ENCODE measurements at regions not wholly inside any gene's neighbourhood (a gene's known extent, or its start where the extent isn't known, plus 50 kb on each side); places are given as distances from the start of the nearest gene placed in this dataset.

GRCh38 chr15:100725121-100726069 is 123.0 kb downstream of the ASB7 start:
- Histone ChIP-seq H3K79me2 (ENCODE audit: low read length) (no peaks in the 10 kb centered on the region), H3K9me3 (ENCODE audit: low read length) (no peaks in the 10 kb centered on the region), H3K9ac (ENCODE audit: low read length) (no peak overlapping the region), H3K4me2 (ENCODE audit: low read depth, low read length, poor library complexity, severe bottlenecking) (no peak overlapping the region), H3K27me3 (ENCODE audit: low read length) (no peaks in the 10 kb centered on the region), H3K4me1 (ENCODE audit: low read length) (no peaks in the 10 kb centered on the region), H4K20me1 (ENCODE audit: insufficient read depth, low read depth, low read length) (no peaks in the 10 kb centered on the region), H3K4me3 (ENCODE audit: low read length) (no peak overlapping the region), H3K27ac (ENCODE audit: low read length) (no peak overlapping the region), H3K36me3 (ENCODE audit: insufficient read depth, low read length) (no peaks in the 10 kb centered on the region), H3K9me2 (replicated peaks; ENCODE audit: insufficient read depth, low read length) (no peaks in the 10 kb centered on the region), H2AFZ (ENCODE audit: low read length) (no peak overlapping the region)
- no peak for DNase-seq

DNA sequence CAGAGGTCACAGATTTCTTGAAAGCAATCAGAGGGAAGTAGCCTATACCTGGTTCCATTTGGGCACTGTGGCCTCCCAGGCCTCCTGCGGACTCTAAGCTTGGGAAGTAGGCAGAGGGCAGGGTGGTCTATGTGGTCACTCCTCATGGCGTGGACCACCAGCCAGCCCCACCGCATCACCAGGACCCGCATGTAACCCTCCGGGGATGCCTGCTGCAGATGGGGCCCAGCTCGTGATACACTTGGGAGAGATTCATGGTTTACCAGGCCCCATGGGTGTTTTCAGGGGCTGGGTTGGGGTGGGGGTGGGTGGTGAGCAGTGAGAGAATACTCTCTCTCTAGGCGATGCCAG is 123.7 kb downstream of the ASB7 start:
- Histone ChIP-seq H3K4me1 (ENCODE audit: low read length) (no peaks in the 10 kb centered on the region), H3K27ac (ENCODE audit: low read length) (no peak overlapping the region), H3K9ac (ENCODE audit: low read length) (no peak overlapping the region), H4K20me1 (ENCODE audit: insufficient read depth, low read depth, low read length) (no peaks in the 10 kb centered on the region), H3K27me3 (ENCODE audit: low read length) (no peaks in the 10 kb centered on the region), H3K9me2 (replicated peaks; ENCODE audit: insufficient read depth, low read length) (no peaks in the 10 kb centered on the region), H3K4me2 (ENCODE audit: low read depth, low read length, poor library complexity, severe bottlenecking) (no peak overlapping the region), H3K9me3 (ENCODE audit: low read length) (no peaks in the 10 kb centered on the region), H2AFZ (ENCODE audit: low read length) (no peak overlapping the region), H3K79me2 (ENCODE audit: low read length) (no peaks in the 10 kb centered on the region), H3K4me3 (ENCODE audit: low read length) (no peak overlapping the region), H3K36me3 (ENCODE audit: insufficient read depth, low read length) (no peaks in the 10 kb centered on the region)
- DNase-seq = no peak

DNA sequence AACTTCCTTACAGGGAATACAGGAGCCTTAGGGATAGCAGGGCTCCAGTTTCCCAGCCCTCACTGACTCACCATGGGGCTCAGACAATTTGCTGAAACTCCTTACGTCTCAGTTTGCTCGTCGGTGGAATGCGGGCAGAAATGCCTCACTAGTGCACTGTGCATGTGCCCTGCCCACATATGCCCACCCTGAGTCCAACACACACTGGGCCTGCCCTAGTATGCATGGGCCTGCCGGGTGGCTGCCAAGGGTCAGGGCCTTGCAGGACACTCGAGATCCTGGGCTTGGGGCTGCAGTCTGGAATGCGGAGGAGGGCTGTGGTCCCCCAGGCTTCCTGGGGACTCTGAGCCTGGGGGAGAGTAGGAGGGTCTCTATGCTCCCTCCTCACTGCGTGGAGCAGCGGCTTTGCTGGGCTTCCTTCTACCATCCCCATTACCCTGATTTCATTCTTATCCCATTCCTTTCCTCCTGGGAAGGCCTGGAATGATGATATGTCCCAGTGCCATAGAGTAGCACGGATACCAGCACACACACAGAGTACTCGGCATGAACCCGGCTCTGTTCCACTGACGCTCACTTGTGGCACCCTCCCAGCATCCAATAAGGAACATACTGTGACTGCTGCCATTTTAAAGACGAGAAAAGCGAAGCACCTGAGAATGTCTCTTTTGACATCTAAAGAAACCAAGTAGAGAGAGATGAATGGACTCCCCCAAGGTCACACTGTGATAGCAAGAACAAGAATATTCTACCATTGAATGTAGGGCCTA is 124.2 kb downstream of the ASB7 start:
- Histone ChIP-seq H3K36me3 (ENCODE audit: insufficient read depth, low read length) (no peaks in the 10 kb centered on the region), H3K4me3 (ENCODE audit: low read length) (no peak overlapping the region), H3K9me3 (ENCODE audit: low read length) (no peaks in the 10 kb centered on the region), H3K4me1 (ENCODE audit: low read length) (no peaks in the 10 kb centered on the region), H3K27ac (ENCODE audit: low read length) (no peak overlapping the region), H3K9ac (ENCODE audit: low read length) (no peak overlapping the region), H3K79me2 (ENCODE audit: low read length) (no peaks in the 10 kb centered on the region), H3K9me2 (replicated peaks; ENCODE audit: insufficient read depth, low read length) (no peaks in the 10 kb centered on the region), H4K20me1 (ENCODE audit: insufficient read depth, low read depth, low read length) (no peaks in the 10 kb centered on the region), H3K4me2 (ENCODE audit: low read depth, low read length, poor library complexity, severe bottlenecking) (no peak overlapping the region), H2AFZ (ENCODE audit: low read length) (no peak overlapping the region), H3K27me3 (ENCODE audit: low read length) (no peaks in the 10 kb centered on the region)
- no peak for DNase-seq

DNA sequence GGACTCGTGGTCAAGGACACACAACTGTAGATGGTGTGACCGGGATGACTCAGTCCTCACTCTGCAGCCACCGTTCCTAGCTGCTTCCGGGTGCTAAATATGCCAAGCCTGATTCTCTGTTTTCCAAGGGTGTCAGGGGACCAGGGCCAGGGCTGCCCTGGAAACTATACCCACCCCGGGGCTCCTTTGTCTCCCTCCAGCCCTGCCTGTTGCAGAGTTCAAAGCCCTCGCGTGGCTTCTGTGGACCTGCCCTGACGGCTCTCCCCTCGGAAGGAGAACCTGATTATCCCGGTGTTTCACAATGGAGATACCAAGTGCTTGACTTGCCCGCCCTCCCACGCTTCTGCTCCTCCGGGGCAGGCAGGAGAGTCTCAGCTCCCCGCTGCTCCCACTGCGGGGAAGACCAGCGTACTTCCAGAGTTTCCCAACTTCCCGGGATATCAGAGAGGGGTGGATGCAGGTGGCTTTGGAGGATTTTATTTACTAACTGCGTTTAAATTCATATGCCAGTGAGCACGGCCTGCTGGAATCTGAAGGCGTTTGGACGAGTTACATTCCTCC is 125.0 kb downstream of the ASB7 start:
- no peaks in the 10 kb centered on the region for H3K9me3 ChIP-seq (ENCODE audit: low read length)
- no peaks in the 10 kb centered on the region for H4K20me1 ChIP-seq (ENCODE audit: insufficient read depth, low read depth, low read length)
- H3K9me2 ChIP-seq (replicated peaks; ENCODE audit: insufficient read depth, low read length) = no peaks in the 10 kb centered on the region
- no peak overlapping the region for H3K27ac ChIP-seq (ENCODE audit: low read length)
- no peaks in the 10 kb centered on the region for H3K79me2 ChIP-seq (ENCODE audit: low read length)
- H3K27me3 ChIP-seq (ENCODE audit: low read length) = no peaks in the 10 kb centered on the region
- H3K4me2 ChIP-seq (ENCODE audit: low read depth, low read length, poor library complexity, severe bottlenecking) = no peak overlapping the region
- DNase-seq = no peak
- H3K9ac ChIP-seq (ENCODE audit: low read length) = no peak overlapping the region
- no peaks in the 10 kb centered on the region for H3K4me1 ChIP-seq (ENCODE audit: low read length)
- H3K4me3 ChIP-seq (ENCODE audit: low read length) = no peak overlapping the region
- H2AFZ ChIP-seq (ENCODE audit: low read length) = no peak overlapping the region
- H3K36me3 ChIP-seq (ENCODE audit: insufficient read depth, low read length) = no peaks in the 10 kb centered on the region

DNA sequence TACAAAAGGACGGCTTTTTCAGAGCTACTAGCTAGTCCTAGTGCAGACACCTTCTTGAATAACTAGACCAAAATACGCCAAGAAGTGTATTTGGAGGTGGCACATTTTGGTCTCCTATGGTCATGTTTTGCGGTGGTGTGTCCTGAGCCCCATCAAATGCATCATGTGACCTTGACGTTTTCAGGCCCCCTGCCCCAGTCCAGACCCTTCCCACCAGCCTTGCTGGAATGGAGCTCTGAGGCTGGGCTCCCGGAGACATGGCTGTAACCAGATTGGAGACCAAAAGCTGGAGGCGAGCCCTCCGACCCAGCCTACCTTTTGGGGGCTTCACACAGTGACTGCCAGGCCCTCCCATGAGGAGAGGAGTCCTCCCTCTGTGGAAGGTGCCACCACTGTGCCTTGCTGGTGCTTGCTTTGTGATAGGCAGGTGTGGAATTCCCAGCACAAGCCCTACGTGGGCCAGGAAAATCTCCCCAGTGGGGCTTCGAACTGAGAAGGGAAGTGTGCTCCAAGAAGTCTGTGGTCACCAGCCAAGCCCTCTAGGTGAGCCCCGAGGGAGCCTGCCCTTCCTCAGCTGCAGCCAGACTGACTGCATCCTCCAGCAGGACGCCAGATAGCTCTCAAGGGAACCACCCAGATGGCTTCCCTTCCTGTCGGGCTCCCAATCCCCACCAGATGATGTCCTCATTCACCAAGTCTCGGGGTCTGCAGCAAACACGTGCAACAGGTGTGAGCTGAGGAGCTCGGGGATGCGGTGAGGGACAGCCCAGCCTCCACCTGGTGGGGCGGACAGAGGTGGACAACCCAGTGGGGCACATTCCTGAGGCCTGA is 126.2 kb downstream of the ASB7 start:
- H3K4me2 ChIP-seq (ENCODE audit: low read depth, low read length, poor library complexity, severe bottlenecking) = no peak overlapping the region
- no peaks in the 10 kb centered on the region for H3K79me2 ChIP-seq (ENCODE audit: low read length)
- H3K4me1 ChIP-seq (ENCODE audit: low read length) = no peaks in the 10 kb centered on the region
- no peak overlapping the region for H3K9ac ChIP-seq (ENCODE audit: low read length)
- H3K4me3 ChIP-seq (ENCODE audit: low read length) = no peak overlapping the region
- DNase-seq = no peak
- no peak overlapping the region for H2AFZ ChIP-seq (ENCODE audit: low read length)
- no peaks in the 10 kb centered on the region for H3K9me3 ChIP-seq (ENCODE audit: low read length)
- no peaks in the 10 kb centered on the region for H3K36me3 ChIP-seq (ENCODE audit: insufficient read depth, low read length)
- no peaks in the 10 kb centered on the region for H3K9me2 ChIP-seq (replicated peaks; ENCODE audit: insufficient read depth, low read length)
- no peak overlapping the region for H3K27ac ChIP-seq (ENCODE audit: low read length)
- H3K27me3 ChIP-seq (ENCODE audit: low read length) = no peaks in the 10 kb centered on the region
- H4K20me1 ChIP-seq (ENCODE audit: insufficient read depth, low read depth, low read length) = no peaks in the 10 kb centered on the region

GRCh38 chr15:100729461-100729860 is 127.1 kb downstream of the ASB7 start:
- Histone ChIP-seq H3K27me3 (ENCODE audit: low read length) (no peaks in the 10 kb centered on the region), H3K36me3 (ENCODE audit: insufficient read depth, low read length) (no peaks in the 10 kb centered on the region), H3K4me1 (ENCODE audit: low read length) (no peaks in the 10 kb centered on the region), H3K79me2 (ENCODE audit: low read length) (no peaks in the 10 kb centered on the region), H3K27ac (ENCODE audit: low read length) (no peak overlapping the region), H3K9me2 (replicated peaks; ENCODE audit: insufficient read depth, low read length) (no peaks in the 10 kb centered on the region), H3K4me2 (ENCODE audit: low read depth, low read length, poor library complexity, severe bottlenecking) (no peak overlapping the region), H3K9ac (ENCODE audit: low read length) (no peak overlapping the region), H3K4me3 (ENCODE audit: low read length) (no peak overlapping the region), H3K9me3 (ENCODE audit: low read length) (no peaks in the 10 kb centered on the region), H2AFZ (ENCODE audit: low read length) (no peak overlapping the region), H4K20me1 (ENCODE audit: insufficient read depth, low read depth, low read length) (no peaks in the 10 kb centered on the region)
- DNase-seq = no peak

- Histone ChIP-seq H3K4me3 (ENCODE audit: low read length) (no peak overlapping the region), H3K9me3 (ENCODE audit: low read length) (no peaks in the 10 kb centered on the region), H3K36me3 (ENCODE audit: insufficient read depth, low read length) (no peaks in the 10 kb centered on the region), H4K20me1 (ENCODE audit: insufficient read depth, low read depth, low read length) (no peaks in the 10 kb centered on the region), H3K27ac (ENCODE audit: low read length) (no peak overlapping the region), H3K4me1 (ENCODE audit: low read length) (no peaks in the 10 kb centered on the region), H3K79me2 (ENCODE audit: low read length) (no peaks in the 10 kb centered on the region), H3K9me2 (replicated peaks; ENCODE audit: insufficient read depth, low read length) (no peaks in the 10 kb centered on the region), H2AFZ (ENCODE audit: low read length) (no peak overlapping the region), H3K27me3 (ENCODE audit: low read length) (no peaks in the 10 kb centered on the region), H3K9ac (ENCODE audit: low read length) (no peak overlapping the region), H3K4me2 (ENCODE audit: low read depth, low read length, poor library complexity, severe bottlenecking) (no peak overlapping the region)
- DNase-seq = no peak
Measured at GRCh38 chr15:100730129-100730528, 127.7 kb downstream of the ASB7 start.

Data from Karpas-422 (cell line).